NCI-H82 treated with DMSO at 0.1 percent for 48 hours (cell line): ENCODE measurements at regions not wholly inside any gene's neighbourhood (a gene's known extent, or its start where the extent isn't known, plus 50 kb on each side); places are given as distances from the start of the nearest gene placed in this dataset.
"Not testable (repeated sequence)": the region's sequence is repeated elsewhere in the genome, so short reads cannot be mapped to it uniquely, and the experiment has no call there.

ENCODE experiments used
- DNase-seq: peaks from one replicate; lab custom pipeline; 2025; ENCODE audit not compliant: unreplicated experiment; lab: John Stamatoyannopoulos, UW

DNA sequence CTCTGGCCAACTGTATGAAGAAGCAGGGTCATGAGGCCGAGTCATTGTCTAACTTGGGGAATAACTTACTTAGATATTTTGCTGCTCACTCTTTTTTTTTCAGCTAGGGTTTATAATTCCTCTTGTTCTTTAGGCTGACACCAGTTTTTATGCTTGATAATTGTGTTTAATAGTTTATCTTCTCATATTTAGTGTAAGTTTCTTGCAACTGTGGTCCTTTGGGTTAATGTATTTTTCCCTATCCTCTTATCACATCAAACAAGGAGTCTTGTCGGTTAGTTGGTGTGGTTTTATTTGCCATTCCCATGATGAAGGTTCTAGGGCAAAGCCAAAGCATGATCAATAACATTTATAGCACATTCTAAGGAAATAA lies 204.6 kb downstream of the NUFIP1 start:
- DNase-seq = no peak

DNA sequence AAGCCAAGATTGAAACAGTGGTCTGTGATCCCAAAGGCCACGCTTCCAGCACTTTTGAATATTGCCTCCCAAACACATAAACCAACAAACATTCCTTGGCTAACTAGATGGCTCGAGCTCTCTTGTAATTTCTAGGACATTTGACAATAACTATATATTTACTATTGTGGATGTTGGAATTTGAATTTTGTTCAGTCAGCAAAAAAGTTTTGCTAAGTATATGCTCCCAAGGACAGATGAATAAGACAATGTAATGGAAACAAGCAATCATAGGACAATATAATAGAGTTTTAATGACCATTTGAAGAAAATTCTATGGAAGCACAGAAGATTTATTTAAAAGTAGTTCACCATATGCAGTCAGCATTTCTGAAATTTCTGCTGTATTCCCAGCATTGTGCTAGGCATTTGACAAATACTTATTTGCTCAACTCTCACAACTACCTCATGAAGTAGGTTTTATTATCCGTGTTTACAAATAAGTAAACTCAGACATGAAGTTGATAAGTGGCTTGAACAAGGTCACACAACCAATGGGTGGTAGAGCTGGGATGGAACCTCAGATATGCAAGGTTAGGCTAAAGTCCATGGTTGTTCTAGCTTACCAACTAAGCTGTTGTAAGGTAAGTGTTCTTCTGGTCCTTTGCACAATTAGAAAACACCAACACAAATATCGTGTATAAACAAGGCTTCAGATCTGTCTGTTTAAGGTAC lies 205.1 kb downstream of the NUFIP1 start:
- no peak for DNase-seq

DNA sequence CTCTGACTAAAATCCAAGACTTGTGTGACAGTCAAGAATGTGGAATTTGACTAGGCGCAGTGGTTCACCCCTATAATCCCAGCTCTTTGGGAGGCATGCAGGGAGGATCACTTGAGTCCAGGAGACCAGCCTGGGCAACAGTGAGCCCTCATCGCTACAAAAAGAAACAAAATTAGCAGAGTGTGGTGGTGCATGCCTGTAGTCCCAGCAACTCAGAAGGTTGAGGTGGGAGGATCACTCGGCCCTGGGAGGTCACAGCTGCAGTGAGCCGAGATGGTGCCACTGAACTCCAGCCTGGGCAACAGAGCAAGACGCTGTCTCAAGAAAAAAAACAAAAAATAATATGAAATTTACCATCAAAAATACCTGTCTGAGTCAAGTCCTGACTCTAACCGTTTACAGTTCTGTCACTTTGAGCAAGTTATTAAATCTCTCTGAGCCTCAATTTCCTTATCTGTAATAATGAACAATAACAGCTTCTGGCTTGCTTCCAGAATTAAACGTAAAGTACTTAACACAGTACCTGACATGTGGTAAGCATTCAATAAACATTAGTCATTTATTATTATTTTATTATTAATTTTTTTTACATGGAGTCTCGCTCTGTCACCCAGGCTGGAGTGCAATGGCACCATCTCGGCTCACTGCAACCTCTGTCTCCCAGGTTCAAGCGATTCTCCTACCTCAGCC lies 204.6 kb upstream of the TSC22D1 start:
- DNase-seq = no peak

DNA sequence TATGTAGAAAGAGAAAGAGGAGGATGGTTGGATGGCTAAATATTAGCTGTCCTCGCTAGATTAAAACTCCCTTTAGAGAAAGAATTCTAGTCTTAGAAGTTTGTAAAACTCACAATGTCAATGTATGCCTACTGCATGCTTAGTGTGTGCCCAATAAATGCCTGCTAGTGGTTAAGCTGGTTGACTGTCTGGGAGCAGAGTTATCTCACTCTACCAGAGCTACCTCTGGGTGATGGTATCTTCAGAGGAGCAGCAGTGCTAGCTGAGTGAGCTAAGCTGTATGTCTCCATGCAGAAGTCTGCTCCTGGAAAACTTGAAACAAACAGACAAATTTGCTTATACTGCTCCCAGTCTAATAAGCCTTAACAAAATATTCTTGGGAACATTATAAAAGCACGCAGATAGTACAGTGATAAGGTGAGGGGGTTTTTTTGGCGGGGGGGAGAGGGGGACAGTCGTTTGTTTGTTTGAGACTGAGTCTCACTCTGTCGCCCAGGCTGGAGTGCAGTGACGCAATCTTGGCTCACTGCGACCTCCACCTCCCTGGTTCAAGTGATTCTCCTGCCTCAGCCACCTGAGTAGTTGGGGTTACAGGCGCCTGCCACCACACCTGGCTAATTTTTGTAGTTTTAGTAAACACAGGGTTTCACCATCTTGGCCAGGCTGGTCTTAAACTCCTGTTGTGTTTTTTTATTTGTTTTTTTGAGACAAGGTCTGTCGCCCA lies 202.8 kb upstream of the TSC22D1 start:
- DNase-seq = no peak

DNA sequence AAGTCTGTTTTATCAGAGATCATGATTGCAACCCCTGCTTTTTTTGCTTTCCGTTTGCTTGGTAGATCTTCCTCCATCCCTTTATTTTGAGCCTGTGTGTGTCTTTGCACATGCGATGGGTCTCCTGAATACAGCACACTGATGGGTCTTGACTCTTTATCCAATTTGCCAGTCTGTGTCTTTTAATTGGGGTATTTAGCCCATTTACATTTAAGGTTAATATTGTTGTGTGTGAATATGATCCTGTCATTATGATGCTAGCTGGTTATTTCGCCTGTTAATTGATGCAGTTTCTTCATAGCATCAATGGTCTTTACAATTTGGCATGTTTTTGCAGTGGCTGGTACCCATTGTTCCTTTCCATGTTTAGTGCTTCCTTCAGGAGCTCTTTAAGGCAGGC lies 199.2 kb upstream of the TSC22D1 start:
- DNase-seq = not testable (repeated sequence)

DNA sequence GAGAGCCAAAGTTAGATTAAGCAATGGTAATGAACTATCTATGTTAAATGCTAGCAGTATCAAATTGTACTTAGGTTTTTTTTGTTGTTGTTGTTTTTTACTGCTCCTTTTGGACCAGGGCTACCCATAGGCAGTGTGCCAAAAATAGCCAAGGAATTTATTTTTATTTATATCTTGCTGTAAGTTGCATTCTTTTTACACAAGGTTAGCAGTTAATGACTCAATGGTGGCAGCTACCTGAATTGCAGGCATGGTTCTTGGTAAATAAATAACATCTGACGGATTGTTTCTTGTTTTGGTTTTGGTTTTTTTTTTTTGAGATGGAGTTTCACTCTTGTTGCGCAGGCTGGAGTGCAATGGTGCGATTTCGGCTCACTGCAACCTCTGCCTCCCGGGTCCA lies 194.8 kb upstream of the TSC22D1 start:
- DNase-seq = no peak

DNA sequence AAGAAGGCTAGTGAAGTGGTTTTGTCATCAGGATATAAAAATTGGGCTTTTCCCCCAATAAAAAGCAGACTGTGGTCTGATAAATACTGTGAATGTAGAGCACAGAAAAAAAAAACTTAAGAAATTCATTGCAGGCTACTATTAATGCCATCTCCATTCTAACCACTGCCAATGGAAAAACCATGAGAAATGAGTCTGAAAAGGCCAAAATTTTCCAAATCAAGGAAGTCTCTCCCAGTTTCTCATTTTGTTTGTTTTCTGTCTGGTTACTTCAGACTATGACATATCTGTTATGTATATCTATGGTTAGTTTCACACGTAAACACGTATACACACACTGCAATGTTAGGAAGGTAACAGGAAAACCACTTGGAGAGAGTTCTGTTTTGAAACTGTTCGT lies 193.6 kb upstream of the TSC22D1 start:
- no peak for DNase-seq

DNA sequence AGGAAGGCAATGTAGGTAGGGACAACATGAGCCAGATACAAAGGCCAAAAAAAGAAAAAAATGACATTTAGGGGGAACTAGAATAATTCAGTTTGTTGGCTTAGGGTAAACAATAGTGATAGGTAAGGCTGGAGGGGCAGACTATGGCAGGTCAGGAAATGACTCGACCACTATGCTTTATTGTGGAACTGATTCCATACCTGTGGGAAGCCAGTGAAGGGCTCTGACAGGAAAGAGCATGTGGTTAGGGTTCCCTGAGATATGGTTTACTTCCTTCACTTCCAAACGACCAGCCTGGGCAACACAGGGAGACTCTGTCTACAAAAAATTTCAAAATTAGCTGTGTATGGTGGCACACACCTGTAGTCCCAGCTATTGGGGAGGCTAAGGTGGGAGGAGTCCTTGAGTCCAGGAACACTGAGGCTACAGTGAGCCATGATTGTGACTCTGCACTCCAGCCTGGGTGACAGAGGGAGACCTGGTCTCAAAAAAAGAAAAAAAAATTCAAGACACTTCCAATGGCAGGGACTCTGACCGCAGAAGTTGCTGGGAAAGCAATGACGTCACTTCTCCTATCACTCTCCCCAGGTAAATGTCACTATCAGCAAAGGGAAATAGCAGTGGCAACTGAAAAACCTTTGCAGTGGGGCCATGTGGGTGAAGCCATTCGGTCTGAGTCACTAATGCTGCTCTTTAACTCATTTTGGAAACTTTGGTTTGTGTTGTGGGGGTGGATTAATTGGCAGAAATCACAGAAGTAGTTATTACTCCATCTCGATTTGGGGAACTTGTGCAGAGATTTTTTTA lies 192.8 kb upstream of the TSC22D1 start:
- DNase-seq = no peak

DNA sequence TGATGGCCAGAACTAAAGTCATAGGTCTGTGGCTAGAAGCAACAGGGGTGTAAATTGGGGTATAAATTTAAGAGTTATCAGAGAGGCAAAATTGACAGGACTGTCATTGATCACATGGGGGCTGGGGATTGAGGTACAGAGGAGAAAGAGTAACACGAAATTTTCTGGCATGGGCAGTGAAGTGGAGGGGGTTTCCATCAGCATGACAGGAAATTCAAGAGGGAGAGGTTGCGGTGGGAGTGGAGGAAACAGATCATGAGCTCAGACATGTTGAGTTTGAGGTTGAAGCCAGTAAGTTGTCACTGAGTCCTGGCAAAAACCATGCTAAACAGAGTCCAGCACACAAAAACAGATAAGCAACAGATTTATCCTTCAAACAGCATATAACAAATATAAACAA lies 192.1 kb upstream of the TSC22D1 start:
- no peak for DNase-seq

DNA sequence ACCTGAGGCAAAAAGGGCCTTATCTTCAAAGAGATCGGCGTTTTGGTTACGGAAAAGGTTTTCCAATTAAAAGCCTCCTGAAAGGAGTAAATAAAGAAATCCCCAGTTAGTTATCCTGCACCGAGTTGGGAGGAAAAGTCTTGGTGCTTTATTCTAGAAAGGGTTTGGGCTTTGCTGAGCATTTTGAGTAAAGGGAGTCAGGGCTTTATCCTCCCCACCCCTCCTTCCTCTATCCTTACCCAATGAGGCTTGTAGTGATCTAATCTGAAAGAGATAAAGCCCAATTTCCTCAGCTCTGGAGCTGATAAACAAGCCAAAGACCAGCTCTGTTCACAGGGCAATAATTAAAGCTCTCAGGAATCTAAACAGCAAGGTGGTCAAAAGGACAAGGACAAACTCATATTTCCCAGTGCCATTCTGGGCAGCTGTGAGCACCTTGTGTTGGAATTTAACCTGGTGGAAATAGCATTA lies 188.9 kb upstream of the TSC22D1 start:
- DNase-seq = no peak

DNA sequence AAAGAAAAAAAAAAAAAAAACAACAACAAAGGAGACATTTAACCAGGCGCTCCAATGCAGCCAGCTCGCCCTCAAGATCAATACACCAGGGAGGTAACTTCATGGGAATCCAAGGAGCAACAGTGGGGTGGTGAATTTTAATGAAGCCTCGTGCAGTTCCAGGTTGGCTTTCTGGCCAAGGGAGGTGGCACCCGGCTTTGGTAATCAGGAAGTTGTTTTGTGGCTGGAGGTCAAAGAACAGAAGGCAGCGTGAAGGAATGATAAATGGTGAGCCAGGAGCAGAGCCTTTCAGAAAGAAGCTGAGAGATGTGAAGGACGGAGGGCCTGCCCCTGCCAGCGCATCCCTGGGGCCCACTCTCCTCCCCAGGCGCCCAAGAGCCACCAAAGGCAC lies 188.2 kb upstream of the TSC22D1 start:
- DNase-seq = no peak

DNA sequence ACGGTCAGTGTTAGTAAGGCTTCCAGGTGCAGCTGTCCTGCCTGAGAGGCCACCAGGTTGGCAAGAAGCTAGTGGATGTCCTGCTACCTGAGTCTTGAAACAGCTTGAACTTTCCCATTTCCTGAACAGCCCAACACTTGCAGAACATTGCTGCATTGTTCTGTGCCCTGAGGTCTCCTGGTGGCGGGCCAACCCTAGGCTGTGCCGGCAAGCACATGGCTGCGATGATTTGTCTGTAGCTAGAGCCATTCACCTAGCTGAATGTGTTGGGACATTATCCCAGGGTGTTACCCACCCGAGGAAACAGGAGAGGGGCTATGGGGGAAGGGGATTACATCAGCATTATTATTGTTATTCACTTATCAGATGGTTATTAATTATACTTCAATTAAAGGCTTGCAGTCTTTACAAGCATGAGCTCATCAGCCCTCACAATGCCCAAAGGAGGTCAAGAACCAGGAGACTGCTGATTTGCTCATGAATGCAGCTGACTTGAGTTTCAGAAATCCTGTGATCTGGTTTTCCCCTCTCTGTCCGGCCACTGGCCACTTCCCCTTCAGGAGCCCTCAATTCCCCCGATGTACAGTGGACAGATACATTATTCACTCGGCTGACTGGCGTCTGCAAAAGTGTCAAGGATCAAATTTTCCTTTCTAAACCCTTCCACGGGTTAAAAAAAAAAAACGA lies 187.6 kb upstream of the TSC22D1 start:
- DNase-seq = no peak

DNA sequence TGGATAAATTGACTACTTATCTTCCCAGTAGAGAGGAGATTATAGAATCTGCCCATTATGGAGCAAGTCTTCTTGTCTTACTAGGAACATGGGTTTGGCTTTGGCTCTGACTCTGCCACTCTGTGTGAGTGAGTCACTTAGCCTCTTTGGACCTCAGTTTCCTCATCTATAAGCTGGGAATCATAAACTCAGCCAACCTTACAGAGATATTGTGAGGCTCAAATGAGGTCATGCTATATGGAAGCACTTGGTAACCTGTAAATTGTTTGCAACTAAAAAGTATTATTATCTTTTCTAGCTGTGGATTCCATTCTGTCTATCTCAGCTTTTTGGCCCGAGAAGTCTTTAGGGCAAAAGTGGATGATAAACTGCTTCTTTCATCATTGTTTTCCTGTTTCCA lies 186.8 kb upstream of the TSC22D1 start:
- DNase-seq = no peak

DNA sequence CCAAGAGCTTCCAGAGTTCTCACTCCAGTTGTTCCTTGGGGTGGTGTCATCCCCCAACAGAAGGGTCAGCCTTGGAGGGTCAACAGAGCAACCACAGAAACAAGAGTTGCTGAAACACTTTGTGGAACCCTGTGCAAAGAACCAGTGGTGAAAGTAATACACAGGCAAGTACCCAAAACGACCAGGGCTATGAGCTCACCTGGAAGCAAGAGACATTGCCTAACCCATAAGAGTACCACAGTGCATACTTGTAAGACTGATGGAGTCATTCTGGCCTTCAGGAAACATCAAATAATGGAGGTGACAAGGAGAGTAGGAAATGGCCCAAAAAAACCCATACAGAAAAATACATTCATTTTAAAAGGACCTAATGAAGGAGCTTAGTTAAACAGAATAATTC lies 184.3 kb upstream of the TSC22D1 start:
- no peak for DNase-seq

DNA sequence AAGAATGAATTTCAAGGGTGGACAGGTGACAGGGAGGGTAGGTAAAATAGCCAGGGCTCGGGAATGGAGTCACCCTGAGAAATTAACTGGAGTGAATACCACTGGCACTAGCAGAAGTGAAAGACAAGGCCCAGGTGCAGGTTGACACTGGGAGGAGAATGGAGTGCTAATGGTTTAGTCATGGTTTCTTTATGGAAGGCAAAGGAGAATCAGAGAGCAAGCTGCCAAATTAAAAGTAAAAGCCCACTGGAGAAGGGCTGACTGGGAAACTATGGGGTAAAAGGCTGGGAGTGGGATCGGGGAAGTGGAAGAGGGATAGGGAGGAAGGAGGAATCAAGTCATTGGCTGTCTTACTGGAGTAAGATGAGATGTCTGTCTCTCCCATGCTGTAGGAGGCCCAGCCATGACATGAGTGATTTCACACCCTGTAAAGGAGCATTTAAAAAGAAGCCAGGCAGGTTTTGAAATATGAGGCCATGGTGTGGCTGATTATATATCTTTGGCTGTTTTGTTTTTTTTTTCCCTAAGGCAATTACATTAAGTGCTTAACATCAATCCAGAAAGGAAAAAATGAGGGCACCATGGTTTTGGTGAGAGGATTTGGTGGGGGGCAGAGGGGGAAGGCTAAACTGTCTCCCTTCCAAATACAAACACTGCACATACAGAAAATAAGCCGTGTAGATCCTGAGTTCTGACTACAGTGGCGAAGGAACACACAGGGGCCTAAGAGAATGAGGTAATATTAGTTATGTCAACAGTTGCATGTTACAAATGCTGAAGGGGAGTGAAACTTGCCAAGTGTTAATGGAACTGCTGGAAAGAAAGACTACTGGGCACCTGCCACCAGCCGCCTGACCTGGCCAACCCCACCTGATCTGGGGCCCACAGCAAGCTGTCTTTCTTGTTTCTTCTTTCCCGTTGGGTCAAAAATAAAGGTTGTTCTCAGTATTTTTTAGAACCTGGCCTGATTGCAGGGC lies 183.5 kb upstream of the TSC22D1 start:
- no peak for DNase-seq

DNA sequence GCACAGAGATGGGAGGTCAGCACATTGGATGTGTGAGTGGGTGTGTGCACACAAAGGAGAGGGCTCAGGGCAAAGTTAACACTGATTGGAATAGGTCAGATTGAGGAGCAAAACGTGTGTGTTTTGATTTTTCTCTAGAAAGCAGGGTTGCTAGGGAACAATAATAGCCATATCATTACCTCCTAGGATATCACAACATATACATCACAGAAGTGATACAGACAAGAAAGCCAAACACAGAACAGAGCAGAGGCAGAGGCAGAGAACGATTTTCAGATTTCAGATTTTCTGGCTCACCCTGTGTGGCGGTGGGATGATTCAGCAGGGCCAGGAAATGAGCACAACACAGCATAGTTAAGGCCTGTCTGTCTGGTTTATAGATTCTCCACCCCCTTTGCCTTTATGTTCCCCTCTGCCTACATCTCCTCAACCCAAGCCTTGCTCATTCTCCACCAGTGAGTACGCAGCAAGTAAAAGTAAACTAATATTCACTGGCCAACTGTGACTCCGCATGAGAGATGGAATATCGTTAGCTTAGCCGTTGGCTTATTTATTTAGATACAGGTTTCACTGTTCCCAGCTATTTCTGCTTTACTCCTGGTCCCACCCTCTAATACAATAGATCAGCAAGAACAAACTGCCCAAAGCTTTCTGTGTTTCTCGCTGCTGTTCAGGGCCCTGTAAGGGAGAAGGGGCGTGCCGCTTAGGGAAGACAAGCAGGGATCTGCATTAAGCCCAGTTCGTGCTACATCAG lies 182.7 kb upstream of the TSC22D1 start:
- DNase-seq = no peak

DNA sequence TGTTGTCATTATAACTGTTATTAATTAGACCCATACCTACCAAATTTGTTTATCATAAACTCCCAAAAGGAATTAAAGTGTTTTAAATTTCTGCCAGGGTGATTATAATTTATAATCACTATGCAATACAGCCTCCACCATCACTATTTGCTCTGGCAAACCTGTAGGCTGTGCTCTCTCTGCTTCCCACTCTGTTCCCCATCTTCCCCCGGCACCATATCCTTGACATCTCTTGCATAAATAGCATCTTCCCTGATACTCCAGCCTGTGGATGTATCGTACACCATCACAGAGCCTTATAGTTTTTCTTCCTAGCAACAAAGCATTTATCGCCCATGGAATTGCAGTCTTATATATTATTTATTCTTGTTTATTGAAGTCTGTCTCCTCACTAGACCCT lies 181.5 kb upstream of the TSC22D1 start:
- no peak for DNase-seq

DNA sequence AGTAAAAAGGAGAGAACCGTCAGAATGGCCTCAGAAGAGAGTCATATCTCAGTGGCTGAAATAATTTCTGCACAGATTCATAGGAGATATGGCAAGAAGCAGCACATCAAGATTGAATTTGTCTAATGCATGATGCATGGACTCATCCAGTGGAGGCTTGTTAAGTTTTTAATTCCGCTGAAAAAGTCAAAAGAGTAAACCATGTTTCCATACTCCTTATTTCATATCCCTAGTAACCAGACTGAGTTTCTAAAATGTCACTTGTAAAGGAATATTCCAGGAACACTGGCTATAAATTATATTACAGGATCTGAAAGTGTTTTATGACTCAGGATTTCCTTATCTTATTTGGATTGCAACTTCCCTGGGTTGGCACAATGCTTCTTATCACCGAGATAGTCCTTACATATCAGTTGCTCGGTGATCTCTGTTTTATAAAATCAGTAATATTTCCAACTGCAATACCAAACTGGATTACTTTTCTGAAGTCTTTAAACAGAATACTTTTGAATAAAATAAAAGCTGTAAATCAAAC lies 180.2 kb upstream of the TSC22D1 start:
- DNase-seq = no peak

DNA sequence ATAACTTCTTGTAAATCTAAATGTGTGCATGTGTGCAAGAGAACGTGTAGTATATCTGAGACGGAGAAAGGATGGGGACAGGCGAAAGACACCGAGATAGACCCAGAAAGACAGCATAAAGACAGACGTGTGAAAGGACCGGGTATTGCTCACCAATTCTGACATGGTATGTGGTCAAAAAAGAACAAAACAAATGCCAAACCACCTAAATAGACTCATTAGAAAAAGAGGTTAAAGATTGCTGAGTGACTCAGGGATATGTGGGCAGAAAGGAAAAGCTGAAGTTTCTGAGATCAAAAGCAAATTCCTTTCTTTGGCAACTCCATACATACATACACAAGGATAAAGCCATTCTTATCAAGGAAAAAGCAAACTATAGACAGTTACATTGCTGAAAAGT lies 179.7 kb upstream of the TSC22D1 start:
- no peak for DNase-seq
